ENCODE measurements at regions not wholly inside any gene's neighbourhood (a gene's known extent, or its start where the extent isn't known, plus 50 kb on each side); places are given as distances from the start of the nearest gene placed in this dataset.

GRCh38 chr6:99129835-99130234, 182.1 kb upstream of the FBXL4 start:
- Histone ChIP-seq H3K23ac (ENCODE audit: low read length) (no peak overlapping the region), H4K5ac (ENCODE audit: low read length) (no peak overlapping the region), H3K4me1 (ENCODE audit: control insufficient read depth, low read depth, low read length) (no peaks in the 10 kb centered on the region), H2BK15ac (replicated peaks; ENCODE audit: low read depth) (no peak overlapping the region), H3K56ac (ENCODE audit: low read length) (no peak overlapping the region), H2BK5ac (ENCODE audit: low read length) (no peak overlapping the region), H3K4me3 (ENCODE audit: low read length) (no peak overlapping the region), H3K18ac (ENCODE audit: low read length) (no peak overlapping the region), H3K4ac (ENCODE audit: low read depth, low read length) (no peak overlapping the region), H3K79me1 (ENCODE audit: low read length) (no peaks in the 10 kb centered on the region), H2BK120ac (ENCODE audit: low read depth, low read length) (no peak overlapping the region), H4K8ac (ENCODE audit: low read depth, low read length) (no peak overlapping the region), H3K4me2 (ENCODE audit: low read length) (no peak overlapping the region), H3K27me3 (ENCODE audit: insufficient read depth, low read length, poor library complexity) (no peaks in the 10 kb centered on the region), H3K9ac (ENCODE audit: low read length) (no peak overlapping the region), H3K36me3 (ENCODE audit: control insufficient read depth, insufficient read depth, low read length) (no peaks in the 10 kb centered on the region), H3K27ac (ENCODE audit: low read depth, low read length) (no peak overlapping the region), H2AK5ac (ENCODE audit: low read length) (no peak overlapping the region), H3K79me2 (ENCODE audit: control insufficient read depth, insufficient read depth, low read length) (no peaks in the 10 kb centered on the region)
- no CpG with 5 or more reads among the region's 2 CpGs for WGBS (ENCODE audit: extremely low coverage, insufficient coverage, low lambda C conversion rate)
- no peak for DNase-seq

- DNase-seq: no peak
- WGBS (ENCODE audit: extremely low coverage, insufficient coverage, low lambda C conversion rate): no CpG with 5 or more reads among the region's 3 CpGs
- H3K36me3 ChIP-seq (ENCODE audit: control insufficient read depth, insufficient read depth, low read length): no peaks in the 10 kb centered on the region
These were observed 174.0 kb upstream of the FBXL4 start for GRCh38 chr6:99121748-99122147.

GRCh38 chr6:99120641-99121040, 172.9 kb upstream of the FBXL4 start:
- Histone ChIP-seq H3K27me3 (ENCODE audit: insufficient read depth, low read length, poor library complexity) (no peaks in the 10 kb centered on the region), H3K4me3 (ENCODE audit: low read length) (no peak overlapping the region), H3K79me2 (ENCODE audit: control insufficient read depth, insufficient read depth, low read length) (no peaks in the 10 kb centered on the region), H2AK5ac (ENCODE audit: low read length) (no peak overlapping the region), H3K27ac (ENCODE audit: low read depth, low read length) (no peak overlapping the region), H3K4me1 (ENCODE audit: control insufficient read depth, low read depth, low read length) (no peaks in the 10 kb centered on the region), H3K36me3 (ENCODE audit: control insufficient read depth, insufficient read depth, low read length) (no peaks in the 10 kb centered on the region), H4K8ac (ENCODE audit: low read depth, low read length) (no peak overlapping the region), H3K4me2 (ENCODE audit: low read length) (no peak overlapping the region), H4K5ac (ENCODE audit: low read length) (no peak overlapping the region), H3K4ac (ENCODE audit: low read depth, low read length) (no peak overlapping the region), H3K18ac (ENCODE audit: low read length) (no peak overlapping the region), H3K23ac (ENCODE audit: low read length) (no peak overlapping the region), H3K79me1 (ENCODE audit: low read length) (no peaks in the 10 kb centered on the region), H2BK5ac (ENCODE audit: low read length) (no peak overlapping the region), H2BK15ac (replicated peaks; ENCODE audit: low read depth) (no peak overlapping the region), H3K9ac (ENCODE audit: low read length) (no peak overlapping the region), H2BK120ac (ENCODE audit: low read depth, low read length) (no peak overlapping the region), H3K56ac (ENCODE audit: low read length) (no peak overlapping the region)
- no CpG with 5 or more reads among the region's 3 CpGs for WGBS (ENCODE audit: extremely low coverage, insufficient coverage, low lambda C conversion rate)
- no peak for DNase-seq

More at GRCh38 chr6:99121748-99122147, 174.0 kb upstream of the FBXL4 start:
- H2BK120ac ChIP-seq (ENCODE audit: low read depth, low read length): no peak overlapping the region
- no peaks in the 10 kb centered on the region for H3K79me2 ChIP-seq (ENCODE audit: control insufficient read depth, insufficient read depth, low read length)
- H3K79me1 ChIP-seq (ENCODE audit: low read length): no peaks in the 10 kb centered on the region
- H3K9ac ChIP-seq (ENCODE audit: low read length): no peak overlapping the region
- H3K27me3 ChIP-seq (ENCODE audit: insufficient read depth, low read length, poor library complexity): no peaks in the 10 kb centered on the region
- H3K4me3 ChIP-seq (ENCODE audit: low read length): no peak overlapping the region
- H3K18ac ChIP-seq (ENCODE audit: low read length): no peak overlapping the region
- no peak overlapping the region for H3K27ac ChIP-seq (ENCODE audit: low read depth, low read length)
- H4K5ac ChIP-seq (ENCODE audit: low read length): no peak overlapping the region
- no peak overlapping the region for H3K56ac ChIP-seq (ENCODE audit: low read length)
- no peak overlapping the region for H2BK5ac ChIP-seq (ENCODE audit: low read length)
- H4K8ac ChIP-seq (ENCODE audit: low read depth, low read length): no peak overlapping the region
- no peak overlapping the region for H3K4me2 ChIP-seq (ENCODE audit: low read length)
- no peak overlapping the region for H2AK5ac ChIP-seq (ENCODE audit: low read length)
- H3K23ac ChIP-seq (ENCODE audit: low read length): no peak overlapping the region
- no peaks in the 10 kb centered on the region for H3K4me1 ChIP-seq (ENCODE audit: control insufficient read depth, low read depth, low read length)
- no peak overlapping the region for H2BK15ac ChIP-seq (replicated peaks; ENCODE audit: low read depth)
- no peak overlapping the region for H3K4ac ChIP-seq (ENCODE audit: low read depth, low read length)

- Histone ChIP-seq H3K4me2 (ENCODE audit: low read length) (no peak overlapping the region), H3K56ac (ENCODE audit: low read length) (no peak overlapping the region), H3K27me3 (ENCODE audit: insufficient read depth, low read length, poor library complexity) (no peaks in the 10 kb centered on the region), H2AK5ac (ENCODE audit: low read length) (no peak overlapping the region), H2BK5ac (ENCODE audit: low read length) (no peak overlapping the region), H3K79me1 (ENCODE audit: low read length) (no peaks in the 10 kb centered on the region), H3K79me2 (ENCODE audit: control insufficient read depth, insufficient read depth, low read length) (no peaks in the 10 kb centered on the region), H4K5ac (ENCODE audit: low read length) (no peak overlapping the region), H3K18ac (ENCODE audit: low read length) (no peak overlapping the region), H3K36me3 (ENCODE audit: control insufficient read depth, insufficient read depth, low read length) (no peaks in the 10 kb centered on the region), H2BK120ac (ENCODE audit: low read depth, low read length) (no peak overlapping the region), H3K4me3 (ENCODE audit: low read length) (no peak overlapping the region), H3K4me1 (ENCODE audit: control insufficient read depth, low read depth, low read length) (no peaks in the 10 kb centered on the region), H3K23ac (ENCODE audit: low read length) (no peak overlapping the region), H3K9ac (ENCODE audit: low read length) (no peak overlapping the region), H2BK15ac (replicated peaks; ENCODE audit: low read depth) (no peak overlapping the region), H3K27ac (ENCODE audit: low read depth, low read length) (no peak overlapping the region), H3K4ac (ENCODE audit: low read depth, low read length) (no peak overlapping the region), H4K8ac (ENCODE audit: low read depth, low read length) (no peak overlapping the region)
- DNase-seq: peak; percentile 67
- WGBS (ENCODE audit: extremely low coverage, insufficient coverage, low lambda C conversion rate): no CpG with 5 or more reads among the region's 8 CpGs
These were observed 171.6 kb upstream of the FBXL4 start for GRCh38 chr6:99119109-99120031.

- Histone ChIP-seq H2BK5ac (ENCODE audit: low read length) (no peak overlapping the region), H3K27ac (ENCODE audit: low read depth, low read length) (no peak overlapping the region), H3K79me1 (ENCODE audit: low read length) (no peaks in the 10 kb centered on the region), H3K4ac (ENCODE audit: low read depth, low read length) (no peak overlapping the region), H3K4me3 (ENCODE audit: low read length) (no peak overlapping the region), H3K18ac (ENCODE audit: low read length) (no peak overlapping the region), H2BK120ac (ENCODE audit: low read depth, low read length) (no peak overlapping the region), H4K5ac (ENCODE audit: low read length) (no peak overlapping the region), H3K4me2 (ENCODE audit: low read length) (no peak overlapping the region), H3K56ac (ENCODE audit: low read length) (no peak overlapping the region), H2BK15ac (replicated peaks; ENCODE audit: low read depth) (no peak overlapping the region), H3K4me1 (ENCODE audit: control insufficient read depth, low read depth, low read length) (no peaks in the 10 kb centered on the region), H3K79me2 (ENCODE audit: control insufficient read depth, insufficient read depth, low read length) (no peaks in the 10 kb centered on the region), H3K27me3 (ENCODE audit: insufficient read depth, low read length, poor library complexity) (no peaks in the 10 kb centered on the region), H3K23ac (ENCODE audit: low read length) (no peak overlapping the region), H4K8ac (ENCODE audit: low read depth, low read length) (no peak overlapping the region), H2AK5ac (ENCODE audit: low read length) (no peak overlapping the region), H3K9ac (ENCODE audit: low read length) (no peak overlapping the region), H3K36me3 (ENCODE audit: control insufficient read depth, insufficient read depth, low read length) (no peaks in the 10 kb centered on the region)
- WGBS (ENCODE audit: extremely low coverage, insufficient coverage, low lambda C conversion rate): no CpG with 5 or more reads among the region's 5 CpGs
- no peak for DNase-seq
These were observed 167.1 kb upstream of the FBXL4 start for GRCh38 chr6:99114769-99115406.
